ENCODE measurements at regions not wholly inside any gene's neighbourhood (a gene's known extent, or its start where the extent isn't known, plus 50 kb on each side); places are given as distances from the start of the nearest gene placed in this dataset.

- TF ChIP-seq CTCF (IDR thresholded peaks at IDR 0.05): no peak
These were observed 67.1 kb upstream of the CAPZB start for GRCh38 chr1:19552291-19553010.

- TF ChIP-seq CTCF (IDR thresholded peaks at IDR 0.05): no peak
These were observed 62.5 kb upstream of the CAPZB start for GRCh38 chr1:19547814-19548213.

GRCh38 chr1:19536519-19536918 is 51.2 kb upstream of the CAPZB start:
- no peak for TF ChIP-seq CTCF (IDR thresholded peaks at IDR 0.05)

GRCh38 chr1:19535214-19535613 is 49.9 kb upstream of the CAPZB start:
- no peak for TF ChIP-seq CTCF (IDR thresholded peaks at IDR 0.05)
